ENCODE measurements at regions not wholly inside any gene's neighbourhood (a gene's known extent, or its start where the extent isn't known, plus 50 kb on each side); places are given as distances from the start of the nearest gene placed in this dataset.

GRCh38 chr12:107580750-107581618, 104.6 kb upstream of the PWP1 start:
- peaks cover 3% of the 10 kb centered on the region for H3K36me3 Mint-ChIP-seq (ENCODE audit: insufficient read depth)
- no peak overlapping the region for H3K27ac Mint-ChIP-seq (ENCODE audit: low read depth)
- ATAC-seq (replicated peaks; ENCODE audit: extremely low read depth, poor library complexity, severe bottlenecking) (no peak), DNase-seq (ENCODE audit: low spot score in 2 of 2) (no peak)
- H3K4me1 Mint-ChIP-seq = no peaks in the 10 kb centered on the region
- H3K27me3 Mint-ChIP-seq = peaks cover 3% of the 10 kb centered on the region
- no peaks in the 10 kb centered on the region for H3K9me3 Mint-ChIP-seq
- no peak overlapping the region for H3K4me3 Mint-ChIP-seq

- DNase-seq (ENCODE audit: low spot score in 2 of 2) (no peak), ATAC-seq (replicated peaks; ENCODE audit: extremely low read depth, poor library complexity, severe bottlenecking) (no peak)
- H3K9me3 Mint-ChIP-seq = peaks cover 2% of the 10 kb centered on the region
- no peak overlapping the region for H3K27ac Mint-ChIP-seq (ENCODE audit: low read depth)
- no peaks in the 10 kb centered on the region for H3K4me1 Mint-ChIP-seq
- peaks cover 9% of the 10 kb centered on the region for H3K27me3 Mint-ChIP-seq
- H3K4me3 Mint-ChIP-seq = no peak overlapping the region
- peaks cover 3% of the 10 kb centered on the region for H3K36me3 Mint-ChIP-seq (ENCODE audit: insufficient read depth)
Measured at GRCh38 chr12:107581619-107582015, 104.0 kb upstream of the PWP1 start.

- Mint-ChIP-seq H3K27ac (ENCODE audit: low read depth) (no peak overlapping the region), H3K4me3 (no peak overlapping the region), H3K27me3 (peaks cover 13% of the 10 kb centered on the region), H3K9me3 (peaks cover 14% of the 10 kb centered on the region), H3K4me1 (no peaks in the 10 kb centered on the region), H3K36me3 (ENCODE audit: insufficient read depth) (peaks cover 5% of the 10 kb centered on the region)
- ATAC-seq (replicated peaks; ENCODE audit: extremely low read depth, poor library complexity, severe bottlenecking) (no peak), DNase-seq (ENCODE audit: low spot score in 2 of 2) (no peak)
Measured at GRCh38 chr12:107583551-107583950, 102.0 kb upstream of the PWP1 start.

- no peak for ATAC-seq (replicated peaks; ENCODE audit: extremely low read depth, poor library complexity, severe bottlenecking)
- Mint-ChIP-seq H3K4me3 (no peak overlapping the region), H3K4me1 (no peaks in the 10 kb centered on the region), H3K36me3 (ENCODE audit: insufficient read depth) (peaks cover 5% of the 10 kb centered on the region), H3K27me3 (peaks cover 13% of the 10 kb centered on the region), H3K27ac (ENCODE audit: low read depth) (no peak overlapping the region), H3K9me3 (peaks cover 14% of the 10 kb centered on the region)
- no peak for DNase-seq (ENCODE audit: low spot score in 2 of 2)
Measured at GRCh38 chr12:107584563-107584962, 101.0 kb upstream of the PWP1 start.

GRCh38 chr12:107586256-107586970, 99.2 kb upstream of the PWP1 start:
- no peaks in the 10 kb centered on the region for H3K4me1 Mint-ChIP-seq
- DNase-seq (ENCODE audit: low spot score in 2 of 2) (no peak), ATAC-seq (replicated peaks; ENCODE audit: extremely low read depth, poor library complexity, severe bottlenecking) (no peak)
- peaks cover 14% of the 10 kb centered on the region for H3K9me3 Mint-ChIP-seq
- H3K4me3 Mint-ChIP-seq = no peak overlapping the region
- H3K27ac Mint-ChIP-seq (ENCODE audit: low read depth) = no peak overlapping the region
- peaks cover 5% of the 10 kb centered on the region for H3K36me3 Mint-ChIP-seq (ENCODE audit: insufficient read depth)
- peaks cover 13% of the 10 kb centered on the region for H3K27me3 Mint-ChIP-seq

- DNase-seq (ENCODE audit: low spot score in 2 of 2) = no peak
- Mint-ChIP-seq H3K27me3 (peaks cover 13% of the 10 kb centered on the region), H3K9me3 (peaks cover 14% of the 10 kb centered on the region), H3K36me3 (ENCODE audit: insufficient read depth) (peaks cover 2% of the 10 kb centered on the region), H3K4me3 (no peak overlapping the region), H3K27ac (ENCODE audit: low read depth) (no peak overlapping the region), H3K4me1 (no peaks in the 10 kb centered on the region)
- ATAC-seq (replicated peaks; ENCODE audit: extremely low read depth, poor library complexity, severe bottlenecking) = no peak
Measured at GRCh38 chr12:107590413-107590812, 95.2 kb upstream of the PWP1 start.

- Mint-ChIP-seq H3K4me3 (no peak overlapping the region), H3K9me3 (peaks cover 14% of the 10 kb centered on the region), H3K27me3 (peaks cover 11% of the 10 kb centered on the region), H3K4me1 (no peaks in the 10 kb centered on the region), H3K36me3 (ENCODE audit: insufficient read depth) (peaks cover 2% of the 10 kb centered on the region), H3K27ac (ENCODE audit: low read depth) (no peak overlapping the region)
- ATAC-seq (replicated peaks; ENCODE audit: extremely low read depth, poor library complexity, severe bottlenecking) (no peak), DNase-seq (ENCODE audit: low spot score in 2 of 2) (no peak)
Measured at GRCh38 chr12:107590814-107591375, 94.7 kb upstream of the PWP1 start.

GRCh38 chr12:107593713-107594381, 91.8 kb upstream of the PWP1 start:
- Mint-ChIP-seq H3K27ac (ENCODE audit: low read depth) (no peak overlapping the region), H3K4me1 (no peaks in the 10 kb centered on the region), H3K9me3 (no peaks in the 10 kb centered on the region), H3K4me3 (no peak overlapping the region), H3K36me3 (ENCODE audit: insufficient read depth) (no peaks in the 10 kb centered on the region), H3K27me3 (no peaks in the 10 kb centered on the region)
- DNase-seq (ENCODE audit: low spot score in 2 of 2) (no peak), ATAC-seq (replicated peaks; ENCODE audit: extremely low read depth, poor library complexity, severe bottlenecking) (no peak)

GRCh38 chr12:107594995-107595394, 90.6 kb upstream of the PWP1 start:
- H3K36me3 Mint-ChIP-seq (ENCODE audit: insufficient read depth) = no peaks in the 10 kb centered on the region
- no peaks in the 10 kb centered on the region for H3K4me1 Mint-ChIP-seq
- ATAC-seq (replicated peaks; ENCODE audit: extremely low read depth, poor library complexity, severe bottlenecking) (no peak), DNase-seq (ENCODE audit: low spot score in 2 of 2) (no peak)
- no peak overlapping the region for H3K4me3 Mint-ChIP-seq
- no peak overlapping the region for H3K27ac Mint-ChIP-seq (ENCODE audit: low read depth)
- no peaks in the 10 kb centered on the region for H3K27me3 Mint-ChIP-seq
- H3K9me3 Mint-ChIP-seq = no peaks in the 10 kb centered on the region

GRCh38 chr12:107597695-107598410, 87.7 kb upstream of the PWP1 start:
- H3K27me3 Mint-ChIP-seq = no peaks in the 10 kb centered on the region
- no peaks in the 10 kb centered on the region for H3K4me1 Mint-ChIP-seq
- H3K36me3 Mint-ChIP-seq (ENCODE audit: insufficient read depth) = no peaks in the 10 kb centered on the region
- H3K9me3 Mint-ChIP-seq = no peaks in the 10 kb centered on the region
- H3K4me3 Mint-ChIP-seq = no peak overlapping the region
- DNase-seq (ENCODE audit: low spot score in 2 of 2) = no peak
- H3K27ac Mint-ChIP-seq (ENCODE audit: low read depth) = no peak overlapping the region
- ATAC-seq (replicated peaks; ENCODE audit: extremely low read depth, poor library complexity, severe bottlenecking) = no peak

- no peaks in the 10 kb centered on the region for H3K9me3 Mint-ChIP-seq
- no peaks in the 10 kb centered on the region for H3K4me1 Mint-ChIP-seq
- ATAC-seq (replicated peaks; ENCODE audit: extremely low read depth, poor library complexity, severe bottlenecking) = no peak
- no peak for DNase-seq (ENCODE audit: low spot score in 2 of 2)
- no peaks in the 10 kb centered on the region for H3K36me3 Mint-ChIP-seq (ENCODE audit: insufficient read depth)
- H3K27me3 Mint-ChIP-seq = no peaks in the 10 kb centered on the region
- no peak overlapping the region for H3K27ac Mint-ChIP-seq (ENCODE audit: low read depth)
- H3K4me3 Mint-ChIP-seq = no peak overlapping the region
Measured at GRCh38 chr12:107598906-107599305, 86.7 kb upstream of the PWP1 start.

GRCh38 chr12:107600581-107601144, 84.9 kb upstream of the PWP1 start:
- H3K36me3 Mint-ChIP-seq (ENCODE audit: insufficient read depth) = peaks cover 2% of the 10 kb centered on the region
- ATAC-seq (replicated peaks; ENCODE audit: extremely low read depth, poor library complexity, severe bottlenecking) = no peak
- H3K27ac Mint-ChIP-seq (ENCODE audit: low read depth) = no peak overlapping the region
- no peaks in the 10 kb centered on the region for H3K27me3 Mint-ChIP-seq
- no peaks in the 10 kb centered on the region for H3K9me3 Mint-ChIP-seq
- no peaks in the 10 kb centered on the region for H3K4me1 Mint-ChIP-seq
- no peak overlapping the region for H3K4me3 Mint-ChIP-seq
- DNase-seq (ENCODE audit: low spot score in 2 of 2) = no peak

Data from central memory CD8-positive, alpha-beta T cell (primary cell).